Stimulated activated CD4-positive, alpha-beta T cell treated with anti-CD3 and anti-CD28 coated beads, Interleukin-4, amount 100 ng/mL, for 48 hours (primary cell): ENCODE measurements at regions not wholly inside any gene's neighbourhood (a gene's known extent, or its start where the extent isn't known, plus 50 kb on each side); places are given as distances from the start of the nearest gene placed in this dataset.
"Not testable (repeated sequence)": the region's sequence is repeated elsewhere in the genome, so short reads cannot be mapped to it uniquely, and the experiment has no call there.

Experiments
- DNase-seq, 2 donors: peaks; one replicate each; pipeline ENCODE4 v3.0.0-alpha.2; 2020; ENCODE audit warnings: low read depth in 2 of 2

- DNase-seq = no peak
These were observed 742.5 kb upstream of the MDGA2 start for GRCh38 chr14:48417715-48418500.

GRCh38 chr14:48401321-48401720 lies 725.9 kb upstream of the MDGA2 start:
- DNase-seq = no peak

- DNase-seq = no peak
These were observed 723.4 kb upstream of the MDGA2 start for GRCh38 chr14:48398675-48399282.

GRCh38 chr14:48391661-48392060 lies 716.3 kb upstream of the MDGA2 start:
- DNase-seq = no peak

GRCh38 chr14:48390346-48390745 lies 714.9 kb upstream of the MDGA2 start:
- DNase-seq = no peak

- no peak for DNase-seq
These were observed 709.4 kb upstream of the MDGA2 start for GRCh38 chr14:48384821-48385220.

GRCh38 chr14:48382961-48383360 lies 707.6 kb upstream of the MDGA2 start:
- no peak for DNase-seq

- DNase-seq = no peak
These were observed 703.1 kb upstream of the MDGA2 start for GRCh38 chr14:48378541-48378940.

GRCh38 chr14:48373981-48374380 lies 698.6 kb upstream of the MDGA2 start:
- DNase-seq = no peak

- no peak for DNase-seq
These were observed 675.6 kb upstream of the MDGA2 start for GRCh38 chr14:48350971-48351370.

- DNase-seq = no peak
These were observed 674.3 kb upstream of the MDGA2 start for GRCh38 chr14:48349689-48350088.

GRCh38 chr14:48341069-48341468 lies 665.7 kb upstream of the MDGA2 start:
- no peak for DNase-seq

- DNase-seq = no peak
These were observed 658.0 kb upstream of the MDGA2 start for GRCh38 chr14:48333221-48333920.

GRCh38 chr14:48331421-48331820 lies 656.0 kb upstream of the MDGA2 start:
- DNase-seq = no peak

- DNase-seq = no peak
These were observed 650.1 kb upstream of the MDGA2 start for GRCh38 chr14:48325486-48325885.

- no peak for DNase-seq
These were observed 648.3 kb upstream of the MDGA2 start for GRCh38 chr14:48323665-48324064.

- DNase-seq = no peak
These were observed 644.4 kb upstream of the MDGA2 start for GRCh38 chr14:48319823-48320222.

GRCh38 chr14:48304729-48305128 lies 629.3 kb upstream of the MDGA2 start:
- no peak for DNase-seq

- no peak for DNase-seq
These were observed 614.3 kb upstream of the MDGA2 start for GRCh38 chr14:48289701-48290100.

- DNase-seq = not testable (repeated sequence)
These were observed 609.8 kb upstream of the MDGA2 start for GRCh38 chr14:48285217-48285616.

- DNase-seq = no peak
These were observed 599.9 kb upstream of the MDGA2 start for GRCh38 chr14:48275301-48275700.

GRCh38 chr14:48274826-48275225 lies 599.4 kb upstream of the MDGA2 start:
- no peak for DNase-seq

- not testable (repeated sequence) for DNase-seq
These were observed 592.5 kb upstream of the MDGA2 start for GRCh38 chr14:48267926-48268325.
